HG03354 (cell line): ENCODE measurements at regions not wholly inside any gene's neighbourhood (a gene's known extent, or its start where the extent isn't known, plus 50 kb on each side); places are given as distances from the start of the nearest gene placed in this dataset.
"Not testable (repeated sequence)": the region's sequence is repeated elsewhere in the genome, so short reads cannot be mapped to it uniquely, and the experiment has no call there.

Source experiments
- ATAC-seq: cut with Tn5 transposase; IDR thresholded peaks from one replicate; pipeline ENCODE4 v1.9.1; 2021; ENCODE audit warnings: mild to moderate bottlenecking; ENCODE audit not compliant: unreplicated experiment, poor library complexity, severe bottlenecking

DNA sequence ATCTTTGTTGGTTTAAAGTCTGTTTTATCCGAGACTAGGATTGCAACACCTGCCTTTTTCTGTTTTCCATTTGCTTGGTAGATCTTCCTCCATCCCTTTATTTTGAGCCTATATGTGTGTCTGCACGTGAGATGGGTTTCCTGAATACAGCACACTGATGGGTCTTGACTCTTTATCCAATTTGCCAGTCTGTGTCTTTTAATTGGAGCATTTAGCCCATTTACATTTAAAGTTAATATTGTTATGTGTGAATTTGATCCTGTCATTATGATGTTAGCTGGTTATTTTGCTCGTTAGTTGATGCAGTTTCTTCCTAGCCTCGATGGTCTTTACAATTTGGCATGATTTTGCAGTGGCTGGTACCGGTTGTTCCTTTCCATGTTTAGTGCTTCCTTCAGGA is 149.4 kb upstream of the MRPS22 start:
- ATAC-seq: not testable (repeated sequence)

GRCh38 chr3:139196146-139196545 is 147.7 kb upstream of the MRPS22 start:
- not testable (repeated sequence) for ATAC-seq

- ATAC-seq: no peak
Measured at GRCh38 chr3:139197251-139197650, 146.6 kb upstream of the MRPS22 start.

- ATAC-seq: no peak
Measured at GRCh38 chr3:139198186-139198585, 145.6 kb upstream of the MRPS22 start.

- no peak for ATAC-seq
Measured at GRCh38 chr3:139198929-139199328, 144.9 kb upstream of the MRPS22 start.

DNA sequence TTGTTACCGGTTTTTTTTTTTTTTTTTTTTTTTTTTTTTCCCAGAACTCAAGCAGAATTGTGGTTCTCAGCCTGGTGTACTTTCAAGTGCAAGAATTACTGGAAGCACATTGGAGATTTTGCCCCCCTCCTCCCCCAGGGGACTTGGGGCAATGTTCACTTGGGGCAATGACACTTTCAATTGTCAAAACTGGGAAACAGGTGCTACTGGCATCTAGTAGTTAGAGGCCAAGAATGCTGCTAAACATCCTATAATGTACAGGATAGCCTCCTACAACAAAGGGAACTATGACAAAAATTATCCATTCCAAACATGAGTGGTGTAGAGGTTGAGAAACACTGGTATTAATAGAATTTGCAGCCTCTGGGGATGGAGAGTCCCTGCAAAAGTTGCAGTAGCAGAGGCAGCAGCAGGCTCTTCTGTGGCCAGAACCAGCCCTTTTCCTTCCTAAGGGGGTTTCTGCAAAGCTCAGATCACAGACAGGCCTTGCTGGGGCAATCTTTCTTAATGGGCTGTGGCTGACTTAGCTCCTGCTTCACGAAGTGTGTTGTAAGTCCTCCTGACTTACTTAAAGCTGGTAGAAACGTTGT is 144.3 kb upstream of the MRPS22 start:
- no peak for ATAC-seq

- ATAC-seq: no peak
Measured at GRCh38 chr3:139201446-139202225, 142.2 kb upstream of the MRPS22 start.

- no peak for ATAC-seq
Measured at GRCh38 chr3:139202226-139202958, 141.4 kb upstream of the MRPS22 start.

- no peak for ATAC-seq
Measured at GRCh38 chr3:139202959-139203349, 140.9 kb upstream of the MRPS22 start.

DNA sequence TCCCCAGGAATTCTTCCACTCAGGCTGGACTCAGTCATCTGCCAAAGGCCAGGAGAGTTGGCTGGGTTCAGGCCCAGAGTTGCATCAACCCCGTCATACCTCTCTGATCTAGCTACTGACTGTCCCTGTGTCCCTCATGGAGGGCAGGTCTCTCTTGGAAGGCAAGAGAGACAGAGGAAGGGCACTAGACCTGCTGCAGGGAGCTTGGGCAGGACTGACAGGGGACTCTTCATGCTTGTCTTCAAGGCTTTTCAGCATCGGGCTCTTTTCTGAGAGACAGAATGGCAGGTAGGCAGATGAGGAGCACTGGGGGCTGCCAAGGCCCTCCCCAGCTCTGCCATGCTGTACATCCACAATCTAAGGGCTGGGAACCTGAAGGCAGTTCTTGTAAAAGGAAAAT is 140.1 kb upstream of the MRPS22 start:
- ATAC-seq: no peak

- no peak for ATAC-seq
Measured at GRCh38 chr3:139204728-139205127, 139.1 kb upstream of the MRPS22 start.

DNA sequence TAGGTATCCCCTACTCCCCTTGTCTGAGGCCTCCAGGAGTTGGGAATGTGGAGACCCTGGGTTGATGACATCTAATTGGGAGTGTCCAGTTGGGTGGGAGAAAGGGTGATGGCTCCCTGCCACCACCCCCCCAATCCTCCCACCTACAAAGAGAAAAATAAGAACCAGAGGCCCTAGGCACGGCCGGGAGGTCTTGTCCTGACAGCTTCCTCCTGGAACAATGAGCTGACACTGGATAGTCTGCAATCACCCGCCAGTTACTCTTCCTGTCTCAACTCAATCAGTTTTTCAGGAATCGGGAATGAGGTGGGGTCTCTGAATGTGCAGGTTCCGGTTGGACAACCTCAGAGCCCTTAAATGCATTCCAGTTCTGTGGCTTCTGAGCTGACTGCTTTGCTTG is 129.9 kb upstream of the MRPS22 start:
- ATAC-seq: no peak

DNA sequence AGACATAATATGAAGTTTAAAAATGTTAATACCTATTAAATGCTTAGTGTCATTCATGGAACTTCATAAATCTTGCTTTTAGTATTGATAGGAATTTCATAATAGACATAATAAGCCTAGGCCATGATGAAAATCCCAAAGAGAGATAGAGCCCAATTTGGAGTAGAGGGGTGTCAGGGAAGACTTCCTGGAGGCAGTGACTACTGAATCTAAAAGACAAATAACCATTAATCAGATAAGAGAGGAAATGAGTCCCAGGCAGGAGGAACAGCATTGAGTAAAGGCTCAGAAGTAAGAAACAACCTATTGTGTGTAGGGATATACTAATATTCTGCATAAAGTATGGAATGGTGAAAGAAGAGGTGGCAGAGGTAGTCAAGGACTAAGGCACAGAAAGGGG is 126.9 kb upstream of the MRPS22 start:
- no peak for ATAC-seq

DNA sequence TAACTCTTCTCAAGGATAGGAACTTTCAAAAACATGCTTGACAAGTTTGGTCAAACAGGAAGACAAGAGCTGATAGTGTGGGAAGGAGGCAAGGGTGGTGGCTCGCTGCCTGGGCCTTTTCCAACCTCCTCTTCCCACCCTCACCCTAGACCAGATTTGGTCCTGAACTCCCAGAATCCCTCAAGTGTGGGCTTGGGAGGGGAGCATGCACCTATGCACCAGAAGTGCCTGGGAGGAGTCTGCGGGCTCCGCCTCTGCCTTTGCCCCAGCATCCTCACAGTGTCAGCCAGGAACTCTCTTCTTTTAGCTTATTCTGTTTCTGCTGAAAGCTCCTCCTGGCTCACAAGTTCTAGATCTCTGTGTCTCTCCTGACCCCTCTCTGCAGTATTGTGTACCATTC is 126.2 kb upstream of the MRPS22 start:
- no peak for ATAC-seq

GRCh38 chr3:139218046-139218445 is 125.8 kb upstream of the MRPS22 start:
- ATAC-seq: no peak

DNA sequence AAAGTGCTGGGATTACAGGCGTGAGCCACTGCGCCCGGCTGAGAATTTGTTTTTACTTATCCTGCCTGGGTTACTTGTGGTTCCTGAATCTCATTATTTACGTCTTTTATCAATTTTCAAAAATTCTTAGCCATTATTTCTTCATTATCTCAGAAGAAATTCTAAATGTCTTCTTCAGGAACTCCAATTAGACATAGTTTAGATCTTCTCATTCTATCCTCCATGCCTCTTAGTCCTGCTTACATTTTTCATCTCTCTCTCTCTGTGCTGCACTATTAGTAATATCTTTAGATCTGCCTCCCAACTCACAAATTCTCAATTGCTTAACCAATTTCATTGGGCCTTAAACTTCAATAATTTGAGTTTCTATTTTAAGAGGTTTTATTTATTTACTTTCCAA is 124.4 kb upstream of the MRPS22 start:
- no peak for ATAC-seq

DNA sequence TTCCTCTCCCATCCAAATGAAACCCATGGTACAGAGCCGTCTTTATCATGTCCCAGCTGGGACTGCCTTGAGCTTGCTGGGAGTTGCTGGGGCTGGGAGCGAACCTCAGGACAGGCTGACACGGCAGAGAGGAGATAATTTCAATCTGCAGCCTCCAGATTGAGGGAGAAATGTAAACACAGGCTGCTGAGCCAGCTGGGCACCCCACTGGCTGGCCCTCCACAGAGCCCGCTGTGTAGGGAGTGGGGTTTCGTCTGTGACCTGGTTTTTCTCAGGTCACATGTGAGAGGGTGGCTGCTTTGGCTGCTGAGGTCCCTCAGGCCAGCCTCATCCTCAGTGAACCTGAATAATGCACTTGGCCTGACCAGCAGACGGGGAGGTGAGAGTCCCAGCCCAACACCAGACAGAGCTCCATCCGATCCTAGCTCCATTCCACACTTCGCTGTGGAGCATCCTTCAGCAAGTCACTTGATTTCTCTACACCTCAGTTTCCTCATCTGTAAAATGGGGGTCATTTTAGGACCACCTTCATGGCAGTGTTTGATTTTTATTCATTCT is 121.6 kb upstream of the MRPS22 start:
- no peak for ATAC-seq

- no peak for ATAC-seq
Measured at GRCh38 chr3:139225548-139225947, 118.3 kb upstream of the MRPS22 start.

DNA sequence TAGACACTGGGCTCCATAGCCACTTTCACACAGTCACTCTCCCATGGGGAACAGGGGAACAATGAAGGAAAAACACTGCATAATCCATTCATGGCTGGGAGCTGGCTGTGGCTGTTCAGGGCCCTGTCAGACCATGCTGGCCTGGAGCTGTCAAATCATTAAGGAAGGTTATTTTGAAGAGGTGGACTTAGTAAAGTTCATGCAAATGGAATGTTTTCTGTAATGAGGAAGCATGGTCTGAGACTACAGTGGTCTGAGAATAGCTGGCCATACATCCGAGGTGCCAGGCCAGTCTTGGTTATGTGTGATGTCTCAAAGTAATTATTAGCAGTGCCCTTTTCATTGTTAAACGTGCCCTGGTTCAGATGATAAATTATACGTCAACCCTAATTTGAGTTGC is 117.1 kb upstream of the MRPS22 start:
- no peak for ATAC-seq

DNA sequence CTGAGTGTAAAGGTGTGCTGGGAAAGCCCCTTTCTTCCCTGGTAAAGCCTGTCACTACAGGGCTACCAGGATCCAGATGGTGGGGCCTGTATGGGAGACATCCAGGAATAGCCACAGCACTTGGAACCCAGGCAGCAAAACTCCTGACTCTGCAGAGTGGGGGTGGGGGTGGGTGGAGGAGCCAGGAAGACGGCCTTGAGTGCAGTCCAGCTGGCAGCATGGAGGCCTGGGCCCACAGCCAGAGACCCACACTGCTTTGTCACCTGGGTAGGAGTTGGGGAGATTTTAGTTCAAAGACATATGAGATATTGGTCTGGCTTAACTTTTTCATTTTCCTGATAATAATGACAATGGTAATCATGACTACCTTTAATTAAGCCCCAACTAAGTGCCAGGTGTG is 116.7 kb upstream of the MRPS22 start:
- no peak for ATAC-seq

- ATAC-seq: no peak
Measured at GRCh38 chr3:139227827-139228226, 116.0 kb upstream of the MRPS22 start.
